SJSA1 (cell line): ENCODE measurements at regions not wholly inside any gene's neighbourhood (a gene's known extent, or its start where the extent isn't known, plus 50 kb on each side); places are given as distances from the start of the nearest gene placed in this dataset.

Source experiments
- DNase-seq, 2 experiments: peaks; one replicate each; pipeline ENCODE4 v3.0.0-alpha.2; 2015 to 2020; ENCODE audit warnings: low spot score in 2 of 2, low read depth in 1 of 2
- H3K27ac ChIP-seq: fragments of 250-450 bp; sonication (Bioruptor Pico); 2 replicates; pipeline ENCODE4 v1.5.1; 2020; ENCODE audit warnings: mild to moderate bottlenecking, moderate library complexity
- H3K27me3 ChIP-seq: fragments of 250-450 bp; sonication (Bioruptor Pico); replicated peaks from 2 replicates; pipeline ENCODE4 v1.5.1; 2020; ENCODE audit warnings: mild to moderate bottlenecking, moderate library complexity
- H3K36me3 ChIP-seq: fragments of 250-450 bp; sonication (Bioruptor Pico); 2 replicates; pipeline ENCODE4 v1.5.1; 2020; ENCODE audit warnings: mild to moderate bottlenecking
- H3K4me1 ChIP-seq: fragments of 250-450 bp; sonication (Bioruptor Pico); replicated peaks from 2 replicates; pipeline ENCODE4 v1.6.1; 2021; ENCODE audit warnings: mild to moderate bottlenecking
- H3K4me3 ChIP-seq: fragments of 250-450 bp; sonication (Bioruptor Pico); 2 replicates; pipeline ENCODE4 v1.5.1; 2020; ENCODE audit warnings: mild to moderate bottlenecking
- H3K9me3 ChIP-seq: fragments of 250-450 bp; sonication (Bioruptor Pico); replicated peaks from 2 replicates; pipeline ENCODE4 v1.5.1; 2020; ENCODE audit warnings: mild to moderate bottlenecking

DNA sequence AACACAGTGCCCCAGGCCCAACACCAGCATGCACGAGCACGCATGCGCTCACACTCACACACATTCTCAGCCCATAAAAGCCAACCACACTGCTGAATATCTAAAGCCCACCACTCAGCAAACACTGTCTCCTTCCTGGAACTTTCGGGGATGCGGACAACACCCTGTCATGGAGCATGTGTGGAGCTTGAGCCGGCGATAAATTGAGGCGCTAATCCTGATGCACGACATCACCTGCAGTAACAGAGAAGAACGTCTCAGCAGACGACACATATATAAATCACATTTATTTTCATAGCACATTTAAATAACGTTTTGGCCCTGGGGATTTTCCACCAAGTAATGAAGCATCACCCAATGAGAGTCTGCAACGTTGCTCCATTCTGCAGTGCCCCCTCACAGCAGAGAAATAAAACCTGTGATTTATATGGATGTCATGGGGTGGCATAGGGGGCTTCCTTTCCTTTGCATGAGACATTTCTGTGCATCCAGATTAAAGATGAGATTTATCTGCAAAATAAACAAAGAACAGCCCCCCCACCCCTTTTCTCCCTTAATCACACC lies 267.7 kb upstream of the NFE2L3 start:
- H3K27ac ChIP-seq, result no peak overlapping the region

GRCh38 chr7:25885057-25885576 lies 266.9 kb upstream of the NFE2L3 start:
- Histone ChIP-seq H3K27me3 (peaks cover 19% of the 10 kb centered on the region), H3K9me3 (no peaks in the 10 kb centered on the region), H3K27ac (no peak overlapping the region), H3K4me3 (no peak overlapping the region), H3K36me3 (no peaks in the 10 kb centered on the region), H3K4me1 (no peaks in the 10 kb centered on the region)
- no peak for DNase-seq

More for the DNA sequence above, 267.7 kb upstream of the NFE2L3 start:
- no peaks in the 10 kb centered on the region for H3K4me1 ChIP-seq
- no peaks in the 10 kb centered on the region for H3K36me3 ChIP-seq
- no peak for DNase-seq
- H3K4me3 ChIP-seq, result no peak overlapping the region
- H3K9me3 ChIP-seq, result no peaks in the 10 kb centered on the region
- peaks cover 21% of the 10 kb centered on the region for H3K27me3 ChIP-seq

- Histone ChIP-seq H3K4me3 (no peak overlapping the region), H3K27me3 (peaks cover 23% of the 10 kb centered on the region), H3K9me3 (no peaks in the 10 kb centered on the region), H3K36me3 (no peaks in the 10 kb centered on the region), H3K27ac (no peak overlapping the region), H3K4me1 (no peaks in the 10 kb centered on the region)
- no peak for DNase-seq
Measured at GRCh38 chr7:25886387-25887240, 265.4 kb upstream of the NFE2L3 start.

DNA sequence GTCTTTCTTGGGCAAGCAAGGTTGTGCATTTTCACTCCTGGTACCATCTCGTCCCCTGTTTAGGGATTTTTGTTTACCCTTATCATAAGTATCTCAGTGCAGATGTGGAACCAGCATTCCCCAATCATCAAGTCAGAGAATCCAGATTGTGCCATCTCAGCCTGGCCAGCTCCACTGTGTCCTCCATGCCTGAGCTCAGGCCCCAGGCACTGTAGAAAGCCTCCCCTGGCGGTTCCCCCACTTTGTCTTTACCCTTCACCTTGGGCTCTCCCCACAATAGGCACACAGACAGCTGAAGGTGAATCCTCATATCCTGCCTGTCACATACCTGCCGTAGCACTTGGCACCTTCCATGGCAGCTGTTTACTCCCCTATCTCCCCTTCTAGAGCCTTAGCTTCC lies 264.7 kb upstream of the NFE2L3 start:
- H3K9me3 ChIP-seq, result no peaks in the 10 kb centered on the region
- no peak overlapping the region for H3K27ac ChIP-seq
- H3K4me1 ChIP-seq, result no peaks in the 10 kb centered on the region
- DNase-seq, result no peak
- peaks cover 22% of the 10 kb centered on the region for H3K27me3 ChIP-seq
- no peaks in the 10 kb centered on the region for H3K36me3 ChIP-seq
- H3K4me3 ChIP-seq, result no peak overlapping the region

DNA sequence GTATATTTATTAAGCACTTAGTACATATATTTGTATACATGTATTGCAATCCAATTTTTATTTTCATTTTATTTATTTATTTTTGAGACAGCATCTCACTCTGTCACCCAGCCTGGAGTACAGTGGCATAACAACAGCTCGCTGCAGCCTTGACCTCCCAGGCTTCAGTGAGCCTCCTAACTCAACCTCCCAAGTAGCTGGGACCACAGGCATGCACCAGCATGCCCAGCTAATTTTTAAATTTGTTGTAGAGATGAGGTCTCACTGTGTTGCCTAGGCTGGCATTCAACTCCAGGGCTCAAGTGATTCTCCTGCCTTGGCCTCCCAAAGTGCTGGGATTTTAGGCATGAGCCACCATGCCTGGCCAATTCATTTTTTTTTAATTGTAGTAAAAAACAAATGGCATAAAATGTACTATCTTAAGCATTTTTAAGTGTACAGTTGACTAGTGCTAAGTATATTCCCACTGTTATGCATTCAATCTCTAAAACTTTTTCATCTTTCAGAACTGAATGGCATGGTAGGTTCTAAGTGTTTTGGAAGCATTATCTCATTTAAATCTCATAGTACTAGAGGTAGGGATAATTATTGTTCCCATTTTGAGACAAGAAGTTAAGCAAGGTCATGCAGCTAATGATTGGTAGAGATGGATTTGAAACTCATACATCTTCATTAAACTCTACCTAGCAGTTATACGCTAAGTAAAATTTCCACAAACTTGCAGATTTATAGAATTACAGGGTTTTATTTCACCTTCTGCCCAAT lies 264.0 kb upstream of the NFE2L3 start:
- Histone ChIP-seq H3K36me3 (no peaks in the 10 kb centered on the region), H3K9me3 (no peaks in the 10 kb centered on the region), H3K27me3 (peaks cover 20% of the 10 kb centered on the region), H3K27ac (no peak overlapping the region), H3K4me3 (no peak overlapping the region), H3K4me1 (no peaks in the 10 kb centered on the region)
- no peak for DNase-seq

DNA sequence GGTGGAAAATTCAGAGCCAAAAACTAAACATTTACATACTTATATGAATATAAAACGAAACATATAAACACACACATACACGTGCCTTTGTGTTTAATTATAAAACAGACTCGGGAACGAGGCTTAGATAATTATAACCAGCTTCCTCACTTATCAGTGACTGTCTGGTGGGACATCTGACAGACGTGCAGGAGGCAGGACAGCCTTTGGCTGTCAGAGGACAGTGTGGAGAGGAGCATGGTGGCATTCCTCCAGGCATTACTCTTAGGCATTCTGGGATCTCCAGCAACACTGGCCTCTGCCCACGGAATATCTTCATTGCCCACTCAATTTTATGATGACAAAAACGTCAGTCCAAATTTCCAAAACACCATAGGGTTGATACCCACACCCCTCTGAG lies 262.2 kb upstream of the NFE2L3 start:
- Histone ChIP-seq H3K27ac (no peak overlapping the region), H3K4me3 (no peak overlapping the region), H3K4me1 (no peaks in the 10 kb centered on the region), H3K36me3 (no peaks in the 10 kb centered on the region), H3K9me3 (no peaks in the 10 kb centered on the region), H3K27me3 (peaks cover 20% of the 10 kb centered on the region)
- no peak for DNase-seq

DNA sequence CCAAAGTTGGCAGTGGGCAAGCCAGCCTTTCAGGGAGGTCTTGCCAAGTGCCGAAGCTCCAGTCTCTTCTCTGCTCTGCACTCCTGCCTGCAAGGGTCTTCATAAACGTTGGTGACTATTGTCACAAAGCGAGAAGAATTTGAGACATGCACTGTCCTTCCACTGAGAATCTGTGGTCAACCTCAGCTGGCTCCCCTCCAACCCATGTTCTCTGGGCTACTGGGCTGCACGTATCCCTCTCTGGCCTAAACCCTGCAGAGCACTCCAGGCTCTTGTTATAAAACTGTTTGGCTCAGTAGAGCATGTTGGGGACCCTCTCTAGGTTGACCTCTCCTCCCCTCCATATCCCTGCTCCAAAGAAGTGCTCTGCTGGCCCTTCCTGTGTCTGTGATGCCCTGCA lies 260.4 kb upstream of the NFE2L3 start:
- Histone ChIP-seq H3K9me3 (no peaks in the 10 kb centered on the region), H3K27ac (no peak overlapping the region), H3K4me1 (no peaks in the 10 kb centered on the region), H3K27me3 (peaks cover 26% of the 10 kb centered on the region), H3K4me3 (no peak overlapping the region), H3K36me3 (no peaks in the 10 kb centered on the region)
- no peak for DNase-seq

GRCh38 chr7:25893436-25893835 lies 258.6 kb upstream of the NFE2L3 start:
- Histone ChIP-seq H3K36me3 (no peaks in the 10 kb centered on the region), H3K4me1 (no peaks in the 10 kb centered on the region), H3K9me3 (no peaks in the 10 kb centered on the region), H3K27me3 (peaks cover 32% of the 10 kb centered on the region), H3K27ac (no peak overlapping the region), H3K4me3 (no peak overlapping the region)
- no peak for DNase-seq

GRCh38 chr7:25894002-25894901 lies 257.7 kb upstream of the NFE2L3 start:
- no peaks in the 10 kb centered on the region for H3K4me1 ChIP-seq
- H3K27ac ChIP-seq, result no peak overlapping the region
- H3K4me3 ChIP-seq, result no peak overlapping the region
- H3K9me3 ChIP-seq, result no peaks in the 10 kb centered on the region
- peaks cover 25% of the 10 kb centered on the region for H3K27me3 ChIP-seq
- DNase-seq, result no peak
- H3K36me3 ChIP-seq, result no peaks in the 10 kb centered on the region

DNA sequence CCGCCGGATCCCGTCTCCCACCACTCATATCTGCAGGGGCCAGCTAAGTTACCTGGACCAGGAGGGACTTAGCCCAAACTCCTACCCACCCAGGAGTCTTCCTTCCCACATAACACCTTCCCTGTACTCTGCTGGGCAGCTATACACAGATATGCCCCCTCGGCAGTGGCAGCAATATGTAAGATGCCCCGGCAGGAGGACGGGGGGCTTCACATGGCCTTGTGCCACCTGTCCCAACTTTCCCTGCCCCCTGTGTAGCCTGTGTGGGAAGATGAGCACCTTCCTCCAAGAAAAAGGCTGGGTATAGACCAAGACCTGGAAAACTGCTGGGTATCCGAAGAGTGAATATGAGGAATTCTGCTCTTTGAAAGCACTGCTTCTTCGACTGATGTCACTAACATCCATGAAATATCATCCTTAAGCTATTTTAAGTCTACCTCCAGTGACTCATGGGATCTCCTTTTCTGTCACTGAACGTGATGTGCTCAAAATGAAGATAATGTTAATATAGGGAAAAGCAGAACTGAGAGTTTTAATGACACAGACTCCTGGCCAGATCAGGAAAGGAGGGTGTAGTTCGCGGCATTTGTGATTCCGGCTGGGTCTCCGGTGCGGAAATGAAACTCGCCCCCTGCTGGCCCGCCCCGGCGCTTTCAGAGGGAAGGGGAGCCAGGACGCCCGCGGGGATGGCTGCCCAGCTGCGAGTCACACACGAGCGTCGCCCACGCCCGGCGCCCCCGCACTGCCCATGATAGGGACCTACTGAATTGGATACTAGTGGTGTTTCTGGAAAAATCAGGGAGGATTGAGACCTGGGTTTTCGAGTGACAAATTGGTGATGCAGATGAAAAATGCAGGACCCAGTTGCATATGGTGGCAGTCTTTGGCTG lies 256.9 kb upstream of the NFE2L3 start:
- no peaks in the 10 kb centered on the region for H3K9me3 ChIP-seq
- no peak overlapping the region for H3K4me3 ChIP-seq
- peak in 1 of 2 experiments; percentile 28 for DNase-seq
- H3K27me3 ChIP-seq, result peaks cover 18% of the 10 kb centered on the region
- H3K27ac ChIP-seq, result no peak overlapping the region
- no peaks in the 10 kb centered on the region for H3K4me1 ChIP-seq
- no peaks in the 10 kb centered on the region for H3K36me3 ChIP-seq

GRCh38 chr7:25895792-25896171 lies 256.2 kb upstream of the NFE2L3 start:
- Histone ChIP-seq H3K4me3 (no peak overlapping the region), H3K4me1 (no peaks in the 10 kb centered on the region), H3K27me3 (peaks cover 12% of the 10 kb centered on the region; the same call in 1 of the 2 replicates), H3K36me3 (no peaks in the 10 kb centered on the region), H3K27ac (no peak overlapping the region), H3K9me3 (no peaks in the 10 kb centered on the region)
- DNase-seq, result no peak

- DNase-seq, result no peak
- H3K9me3 ChIP-seq, result no peaks in the 10 kb centered on the region
- no peaks in the 10 kb centered on the region for H3K4me1 ChIP-seq
- no peak overlapping the region for H3K27ac ChIP-seq
- H3K36me3 ChIP-seq, result no peaks in the 10 kb centered on the region
- H3K27me3 ChIP-seq, result peaks cover 12% of the 10 kb centered on the region; the same call in 1 of the 2 replicates
- H3K4me3 ChIP-seq, result no peak overlapping the region
Measured at GRCh38 chr7:25897261-25897782, 254.7 kb upstream of the NFE2L3 start.
